Lung (tissue), 11 donors: ENCODE measurements at regions not wholly inside any gene's neighbourhood (a gene's known extent, or its start where the extent isn't known, plus 50 kb on each side); places are given as distances from the start of the nearest gene placed in this dataset.

ENCODE experiments used
- ATAC-seq: fragments of 200-7000 bp; cut with Tn5 transposase; one replicate; pipeline ENCODE4 v1.9.1; 2020; ENCODE audit warnings: moderate number of reproducible peaks; ENCODE audit not compliant: insufficient read depth, low FRiP score
- DNase-seq, 3 donors: peaks; one replicate each; pipeline ENCODE4 v3.0.0-alpha.2; 2013 to 2017
- H3K27ac ChIP-seq, 2 donors: one replicate each; pipeline ENCODE4 v1.5.1; 2013; ENCODE audit warnings: mild to moderate bottlenecking in 2 of 2, moderate library complexity in 2 of 2, control low read depth in 1 of 2, inconsistent platforms in 1 of 2, low read depth in 1 of 2, low read length in 1 of 2
- H3K27me3 ChIP-seq, 3 donors: one replicate each; pipeline ENCODE4 v1.5.1; 2013; ENCODE audit warnings: low read length in 2 of 3; ENCODE audit not compliant: control insufficient read depth in 3 of 3, insufficient read depth in 3 of 3
- H3K36me3 ChIP-seq, 4 donors: one replicate each; pipeline ENCODE4 v1.5.1; 2013; ENCODE audit warnings: low read length in 4 of 4, mild to moderate bottlenecking in 1 of 4, moderate library complexity in 1 of 4; ENCODE audit not compliant: control insufficient read depth in 4 of 4, insufficient read depth in 4 of 4
- H3K4me1 ChIP-seq, 5 donors: one replicate each; pipeline ENCODE4 v1.5.1; 2013; ENCODE audit warnings: low read length in 5 of 5, mild to moderate bottlenecking in 2 of 5, moderate library complexity in 1 of 5; ENCODE audit not compliant: control insufficient read depth in 5 of 5, insufficient read depth in 5 of 5
- H3K4me3 ChIP-seq: one replicate; pipeline ENCODE4 v1.5.1; 2013; ENCODE audit warnings: mild to moderate bottlenecking, control low read depth, moderate library complexity
- H3K9ac ChIP-seq, 2 donors: one replicate each; pipeline ENCODE4 v1.5.1; 2013; ENCODE audit warnings: low read length in 2 of 2, control low read depth in 1 of 2; ENCODE audit not compliant: insufficient read depth in 1 of 2
- H3K9me3 ChIP-seq, 4 donors: one replicate each; pipeline ENCODE4 v1.5.1; 2013; ENCODE audit warnings: low read length in 3 of 4, mild to moderate bottlenecking in 1 of 4, moderate library complexity in 1 of 4; ENCODE audit not compliant: control insufficient read depth in 4 of 4, insufficient read depth in 3 of 4
- CTCF ChIP-seq: IDR thresholded peaks from 2 replicates; pipeline ENCODE4 v1.5.1; 2012; ENCODE audit warnings: mild to moderate bottlenecking; ENCODE audit errors: control extremely low read depth, extremely low read depth
- WGBS, 2 donors: extraction: QIAGEN DNeasy Blood & Tissue Kit; methylation state at CpG; one replicate each; pipeline ENCODE4 v1.1.7; 2013; 5-methylcytosine and 5-hydroxymethylcytosine counted together
- donor health status: control.
- donor health status: control.
- donor health status: Bipolar disorder and iron deficiency.
- donor health status: healthy.
- donor health status: DM: yes; HTN: yes; CAD: no.

- Histone ChIP-seq H3K27me3 (no peaks in the 10 kb centered on the region), H3K9ac (no peak overlapping the region), H3K4me1 (no peaks in the 10 kb centered on the region), H3K27ac (no peak overlapping the region), H3K4me3 (no peak overlapping the region), H3K9me3 (peaks cover 0 to 9% (median 3%) of the 10 kb centered on the region in 4 donors), H3K36me3 (no peaks in the 10 kb centered on the region)
- DNase-seq (no peak), ATAC-seq (no peak)
- WGBS, 2 donors, result 79 to 91% methylated on average over 5 of the region's 5 CpGs
- TF ChIP-seq CTCF, result no peak
Measured at GRCh38 chr2:204416236-204416635, 129.0 kb upstream of the PARD3B start.

- 78 to 89% methylated on average over 1 of the region's 1 CpG for WGBS, 2 donors
- no peak overlapping the region for H3K27ac ChIP-seq
- no peaks in the 10 kb centered on the region for H3K36me3 ChIP-seq
- no peaks in the 10 kb centered on the region for H3K4me1 ChIP-seq
- no peak for ATAC-seq
- no peaks in the 10 kb centered on the region for H3K27me3 ChIP-seq
- H3K9me3 ChIP-seq, result no peaks in the 10 kb centered on the region
- no peak overlapping the region for H3K9ac ChIP-seq
- no peak for DNase-seq
- H3K4me3 ChIP-seq, result no peak overlapping the region
- TF ChIP-seq CTCF, result no peak
Measured at GRCh38 chr2:204425821-204426220, 119.5 kb upstream of the PARD3B start.

- ATAC-seq, result no peak
- no peak for DNase-seq
- Histone ChIP-seq H3K9ac (no peak overlapping the region), H3K27ac (no peak overlapping the region), H3K36me3 (no peaks in the 10 kb centered on the region), H3K9me3 (peaks cover 2 to 6% (median 4%) of the 10 kb centered on the region in 4 donors), H3K27me3 (no peaks in the 10 kb centered on the region), H3K4me3 (no peak overlapping the region), H3K4me1 (no peaks in the 10 kb centered on the region)
- no peak for TF ChIP-seq CTCF
Measured at GRCh38 chr2:204428675-204429074, 116.6 kb upstream of the PARD3B start.

GRCh38 chr2:204431529-204431928 lies 113.7 kb upstream of the PARD3B start:
- ATAC-seq (no peak), DNase-seq (no peak)
- WGBS, 2 donors, result 85 to 96% methylated on average over 1 of the region's 1 CpG
- H3K9me3 ChIP-seq, result peaks cover 2 to 6% (median 4%) of the 10 kb centered on the region in 4 donors
- TF ChIP-seq CTCF, result no peak
- H3K27ac ChIP-seq, result no peak overlapping the region
- H3K4me3 ChIP-seq, result no peak overlapping the region
- H3K4me1 ChIP-seq, result peaks cover 0 to 3% (median 0%) of the 10 kb centered on the region in 5 donors
- H3K27me3 ChIP-seq, result no peaks in the 10 kb centered on the region
- H3K36me3 ChIP-seq, result no peaks in the 10 kb centered on the region
- no peak overlapping the region for H3K9ac ChIP-seq
